Left lung (tissue), 4 donors: ENCODE measurements at regions not wholly inside any gene's neighbourhood (a gene's known extent, or its start where the extent isn't known, plus 50 kb on each side); places are given as distances from the start of the nearest gene placed in this dataset.

ENCODE experiments used
- ATAC-seq: fragments of 200-7000 bp; cut with Tn5 transposase; one replicate; pipeline ENCODE4 v1.9.1; 2020; ENCODE audit warnings: moderate library complexity
- DNase-seq, 4 donors: peaks; one replicate each; pipeline ENCODE4 v3.0.0-alpha.2; 2013 to 2020
- H3K27ac ChIP-seq, 2 donors: fragments of 200-600 bp; sonication (generic) in 1 of 2; one replicate each; pipeline versions ENCODE4 v1.5.0 to v1.8.0; 2020 to 2021
- H3K27me3 ChIP-seq, 2 donors: fragments of 200-600 bp; sonication (generic) in 1 of 2; one replicate each; pipeline versions ENCODE4 v1.5.0 to v1.8.0; 2020 to 2021
- H3K36me3 ChIP-seq, 2 donors: fragments of 200-600 bp; sonication (generic) in 1 of 2; one replicate each; pipeline versions ENCODE4 v1.5.0 to v1.8.0; 2020 to 2021
- H3K4me1 ChIP-seq, 2 donors: fragments of 200-600 bp; one replicate each; pipeline ENCODE4 v1.8.0; 2021
- H3K4me3 ChIP-seq, 2 donors: fragments of 200-600 bp; sonication (generic) in 1 of 2; one replicate each; pipeline versions ENCODE4 v1.5.0 to v1.8.0; 2020 to 2021; ENCODE audit warnings: mild to moderate bottlenecking in 1 of 2
- H3K9me3 ChIP-seq, 2 donors: fragments of 200-600 bp; sonication (generic) in 1 of 2; one replicate each; pipeline versions ENCODE4 v1.5.0 to v1.8.0; 2020 to 2021
- intact Hi-C, 2 donors: fragments of 100-400 bp; cut with DNase I; formaldehyde crosslinking; loops; one replicate each; pipeline versions ENCODE4 v1.11.2 to v1.14.2; 2022
- TF ChIP-seq, protein P1 (sequence below), 2 donors: fragments of 200-600 bp; sonication (generic) in 1 of 2; IDR thresholded peaks; one replicate each; pipeline versions ENCODE4 v1.5.0 to v1.8.0; 2021; ENCODE audit warnings: antibody characterized with exemption in 2 of 2
- donor health status: DM: no; HTN: yes; CAD: no.
- donor health status: DM: no; HTN: no; CAD: no.

DNA sequence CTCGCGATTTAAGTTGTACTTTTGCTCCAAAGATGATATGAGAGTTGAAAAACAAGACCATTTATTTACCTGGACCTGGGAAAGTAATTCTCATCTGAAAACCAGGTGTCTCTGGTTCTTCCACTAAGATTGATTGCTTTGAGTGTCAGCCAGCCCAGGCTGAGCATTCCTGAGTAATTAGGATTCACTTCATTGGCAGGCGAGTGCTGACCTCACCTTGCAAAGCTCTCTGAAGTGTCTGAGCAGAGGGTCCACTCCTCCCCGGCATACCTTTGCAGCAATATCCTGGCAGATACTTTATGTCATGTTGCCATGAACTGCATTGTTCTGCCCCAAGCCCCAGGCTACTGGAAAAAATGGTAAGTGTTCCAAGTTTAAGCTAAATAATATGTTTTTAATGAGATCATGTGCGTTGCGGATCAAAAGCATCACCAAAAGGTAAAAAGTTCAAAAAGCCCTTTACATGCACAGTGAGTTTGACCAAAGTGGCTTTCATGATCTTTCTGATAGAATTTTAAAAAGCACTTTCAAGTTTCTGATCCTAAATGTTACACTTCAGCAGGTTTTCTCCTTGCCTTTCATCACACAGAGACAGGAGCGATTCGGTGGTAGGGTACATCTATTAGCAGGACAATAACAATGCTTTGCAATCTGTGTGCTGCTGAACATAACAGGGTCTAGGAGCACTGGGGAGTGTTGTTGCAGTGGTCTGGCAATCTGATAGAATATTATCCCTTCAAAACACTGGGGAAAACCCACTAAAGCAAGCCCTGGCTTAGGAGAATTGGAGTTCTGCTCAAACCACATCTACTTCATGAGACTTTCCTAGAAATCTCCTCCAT is 127.8 kb upstream of the EEF1E1 start:
- Histone ChIP-seq H3K4me3 (no peak overlapping the region), H3K9me3 (no peaks in the 10 kb centered on the region), H3K36me3 (no peaks in the 10 kb centered on the region), H3K27ac (no peak overlapping the region), H3K27me3 (peaks cover 0 to 11% of the 10 kb centered on the region in 2 donors), H3K4me1 (no peaks in the 10 kb centered on the region)
- ATAC-seq (peak; percentile 32), DNase-seq (no peak)
- TF ChIP-seq, protein P1, sequence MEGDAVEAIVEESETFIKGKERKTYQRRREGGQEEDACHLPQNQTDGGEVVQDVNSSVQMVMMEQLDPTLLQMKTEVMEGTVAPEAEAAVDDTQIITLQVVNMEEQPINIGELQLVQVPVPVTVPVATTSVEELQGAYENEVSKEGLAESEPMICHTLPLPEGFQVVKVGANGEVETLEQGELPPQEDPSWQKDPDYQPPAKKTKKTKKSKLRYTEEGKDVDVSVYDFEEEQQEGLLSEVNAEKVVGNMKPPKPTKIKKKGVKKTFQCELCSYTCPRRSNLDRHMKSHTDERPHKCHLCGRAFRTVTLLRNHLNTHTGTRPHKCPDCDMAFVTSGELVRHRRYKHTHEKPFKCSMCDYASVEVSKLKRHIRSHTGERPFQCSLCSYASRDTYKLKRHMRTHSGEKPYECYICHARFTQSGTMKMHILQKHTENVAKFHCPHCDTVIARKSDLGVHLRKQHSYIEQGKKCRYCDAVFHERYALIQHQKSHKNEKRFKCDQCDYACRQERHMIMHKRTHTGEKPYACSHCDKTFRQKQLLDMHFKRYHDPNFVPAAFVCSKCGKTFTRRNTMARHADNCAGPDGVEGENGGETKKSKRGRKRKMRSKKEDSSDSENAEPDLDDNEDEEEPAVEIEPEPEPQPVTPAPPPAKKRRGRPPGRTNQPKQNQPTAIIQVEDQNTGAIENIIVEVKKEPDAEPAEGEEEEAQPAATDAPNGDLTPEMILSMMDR (IDR thresholded peaks at IDR 0.05) = no peak
- intact Hi-C loops = no loop called here

DNA sequence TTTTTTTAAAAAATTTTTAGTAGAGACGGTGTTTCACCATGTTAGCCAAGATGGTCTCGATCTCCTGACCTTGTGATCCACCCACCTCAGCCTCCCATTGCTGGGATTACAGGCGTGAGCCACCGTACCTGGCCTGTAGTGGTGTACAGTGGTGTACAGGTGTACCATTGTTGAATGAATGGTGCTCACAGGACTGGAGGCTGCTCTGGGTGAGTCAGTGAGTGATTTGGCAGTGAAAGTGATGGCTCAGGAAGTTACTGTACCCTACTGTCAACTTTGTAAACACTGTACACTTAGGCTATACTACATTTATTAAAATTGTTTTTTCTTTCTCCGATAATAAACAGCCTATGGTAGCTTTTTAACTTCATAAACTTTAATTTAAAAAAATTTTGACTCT is 122.8 kb upstream of the EEF1E1 start:
- Histone ChIP-seq H3K27ac (no peak overlapping the region), H3K27me3 (peaks cover 0 to 7% of the 10 kb centered on the region in 2 donors), H3K9me3 (no peaks in the 10 kb centered on the region), H3K4me1 (no peaks in the 10 kb centered on the region), H3K36me3 (no peaks in the 10 kb centered on the region), H3K4me3 (no peak overlapping the region)
- intact Hi-C loops = no loop called here
- TF ChIP-seq, protein P1 (IDR thresholded peaks at IDR 0.05) = no peak
- no peak for DNase-seq
- no peak for ATAC-seq

DNA sequence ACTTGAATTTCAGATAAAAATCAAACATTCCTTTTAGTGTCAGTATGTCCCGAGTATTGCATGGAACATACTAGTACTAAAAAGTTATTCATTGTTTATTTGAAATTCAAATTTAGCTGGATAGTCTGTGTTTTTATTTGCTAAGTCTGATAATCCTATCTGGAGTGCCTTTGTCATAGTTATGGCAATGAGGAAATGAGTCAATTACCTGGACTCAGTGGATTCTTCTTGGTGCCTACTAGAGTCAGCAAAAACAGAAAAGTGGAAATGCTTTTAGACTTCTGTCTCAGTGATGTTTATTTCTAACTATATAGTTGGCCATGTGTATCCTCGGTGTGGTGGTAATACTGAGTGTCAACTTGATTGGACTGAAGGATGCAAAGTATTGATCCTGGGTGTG is 121.3 kb upstream of the EEF1E1 start:
- Histone ChIP-seq H3K9me3 (no peaks in the 10 kb centered on the region), H3K4me3 (no peak overlapping the region), H3K27ac (no peak overlapping the region), H3K4me1 (no peaks in the 10 kb centered on the region), H3K36me3 (no peaks in the 10 kb centered on the region), H3K27me3 (no peaks in the 10 kb centered on the region)
- DNase-seq (no peak), ATAC-seq (no peak)
- TF ChIP-seq, protein P1 (IDR thresholded peaks at IDR 0.05) = no peak
- intact Hi-C loops = loop anchor here in 1 of 2 donors (5.0 kb wide), 1 partner anchor 91 kb away; no protein-coding TSS in a partner anchor

DNA sequence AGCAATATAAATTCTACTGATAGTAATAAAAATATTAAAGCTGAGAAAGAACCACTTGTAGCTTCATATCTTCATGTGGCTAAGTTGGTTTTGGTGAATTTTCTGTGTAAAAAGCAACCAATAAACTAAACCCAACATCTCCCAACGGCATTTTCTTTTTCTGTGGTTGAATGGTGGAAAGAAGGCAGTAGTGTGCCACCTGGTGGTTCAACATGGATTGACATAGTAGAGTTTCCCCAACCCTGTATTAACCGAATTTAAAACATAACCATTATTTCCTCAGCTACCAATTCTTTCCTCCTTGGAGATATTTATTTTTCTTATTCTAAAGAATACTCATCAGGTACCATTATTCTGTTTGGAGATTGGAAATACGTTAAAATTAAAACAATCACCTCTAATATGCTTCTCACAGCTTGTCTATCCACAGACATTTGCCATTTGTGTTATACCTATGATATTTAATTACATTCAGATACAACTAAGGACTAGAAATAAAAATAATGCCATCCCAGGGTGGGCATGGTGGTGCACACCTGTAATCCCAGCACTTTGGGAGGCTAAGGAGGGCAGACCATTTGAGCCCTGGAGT is 117.1 kb upstream of the EEF1E1 start:
- Histone ChIP-seq H3K4me1 (no peaks in the 10 kb centered on the region), H3K27ac (no peak overlapping the region), H3K4me3 (no peak overlapping the region), H3K27me3 (peaks cover 0 to 8% of the 10 kb centered on the region in 2 donors), H3K36me3 (no peaks in the 10 kb centered on the region), H3K9me3 (no peaks in the 10 kb centered on the region)
- intact Hi-C loops = no loop called here
- DNase-seq (peak in 2 of 4 donors; percentile 25 to 46), ATAC-seq (peak; percentile 87)
- TF ChIP-seq, protein P1 (IDR thresholded peaks at IDR 0.05) = peak; percentile 71 to 77

DNA sequence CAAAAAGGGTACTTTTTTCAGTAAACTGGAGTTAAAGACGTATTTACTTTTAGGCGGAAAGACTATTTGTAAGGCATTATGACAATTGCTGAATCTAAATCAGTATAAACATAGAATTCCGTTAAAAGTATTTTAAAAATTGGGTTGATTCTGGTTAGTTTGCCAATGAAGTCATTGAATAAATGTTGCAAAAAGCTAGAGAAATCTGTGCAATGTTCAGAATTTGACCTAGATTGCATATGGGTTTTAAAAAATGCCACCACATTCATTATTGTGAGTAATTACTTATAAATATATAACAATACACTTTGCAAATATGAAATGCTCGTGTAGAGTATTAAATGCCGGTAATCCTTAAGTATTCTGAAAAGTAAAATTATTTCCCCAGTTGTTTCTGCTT is 116.5 kb upstream of the EEF1E1 start:
- peaks cover 0 to 8% of the 10 kb centered on the region in 2 donors for H3K27me3 ChIP-seq
- no peak for DNase-seq
- TF ChIP-seq, protein P1 (IDR thresholded peaks at IDR 0.05) = no peak
- H3K4me3 ChIP-seq = no peak overlapping the region
- no peaks in the 10 kb centered on the region for H3K4me1 ChIP-seq
- intact Hi-C loops = no loop called here
- H3K36me3 ChIP-seq = no peaks in the 10 kb centered on the region
- no peak overlapping the region for H3K27ac ChIP-seq
- no peaks in the 10 kb centered on the region for H3K9me3 ChIP-seq
- ATAC-seq = no peak
